Loucy (cell line): ENCODE measurements at regions not wholly inside any gene's neighbourhood (a gene's known extent, or its start where the extent isn't known, plus 50 kb on each side); places are given as distances from the start of the nearest gene placed in this dataset.
"Not testable (repeated sequence)": the region's sequence is repeated elsewhere in the genome, so short reads cannot be mapped to it uniquely, and the experiment has no call there.

Experiments
- CTCF ChIP-seq: fragments of 200-600 bp; sonication (generic); conservative IDR thresholded peaks from 2 replicates; pipeline ENCODE4 v1.5.1; 2014; ENCODE audit warnings: mild to moderate bottlenecking, antibody characterized with exemption, low read length
- EZH2phosphoT487 ChIP-seq: fragments of 200-600 bp; IDR thresholded peaks from 2 replicates; pipeline ENCODE4 v1.6.1; 2018; ENCODE audit warnings: antibody characterized with exemption, mild to moderate bottlenecking, moderate library complexity, borderline replicate concordance

GRCh38 chr7:103981-104380, 88.4 kb upstream of the FAM20C start:
- not testable (repeated sequence) for TF ChIP-seq CTCF, EZH2phosphoT487
